ENCODE measurements at regions not wholly inside any gene's neighbourhood (a gene's known extent, or its start where the extent isn't known, plus 50 kb on each side); places are given as distances from the start of the nearest gene placed in this dataset.

- ATAC-seq, result no peak
- in situ Hi-C loops (cut with MboI; ENCODE audit: low sequenced_read_pairs in 4 of 4), result no loop called here
- no peak overlapping the region for H3K4me3 ChIP-seq
- no peak for TF ChIP-seq CTCF (IDR thresholded peaks at IDR 0.05 in 4 of 5, conservative IDR thresholded peaks at IDR 0.05 in 1 of 5)
- TF ChIP-seq POLR2A (IDR thresholded peaks at IDR 0.05), result no peak
- H3K9me3 ChIP-seq, result no peaks in the 10 kb centered on the region
- no peak overlapping the region for H3K27ac ChIP-seq
- H3K27me3 ChIP-seq, result peaks cover 0 to 16% (median 11%) of the 10 kb centered on the region in 3 donors
- no peaks in the 10 kb centered on the region for H3K4me1 ChIP-seq
- intact Hi-C loops (cut with DNase I; ENCODE audit: low total_unique reads), result no loop called here
- no peak for DNase-seq
- H3K36me3 ChIP-seq, result no peaks in the 10 kb centered on the region
Observed at GRCh38 chr13:111981446-111982165, 85.3 kb upstream of the SOX1 start.

- no peak overlapping the region for H3K4me3 ChIP-seq
- intact Hi-C loops (cut with DNase I; ENCODE audit: low total_unique reads) (no loop called here), in situ Hi-C loops (cut with MboI; ENCODE audit: low sequenced_read_pairs in 4 of 4) (no loop called here)
- no peak for TF ChIP-seq CTCF (IDR thresholded peaks at IDR 0.05 in 4 of 5, conservative IDR thresholded peaks at IDR 0.05 in 1 of 5)
- TF ChIP-seq POLR2A (IDR thresholded peaks at IDR 0.05), result no peak
- no peaks in the 10 kb centered on the region for H3K9me3 ChIP-seq
- ATAC-seq (no peak), DNase-seq (no peak)
- H3K36me3 ChIP-seq, result no peaks in the 10 kb centered on the region
- no peak overlapping the region for H3K27ac ChIP-seq
- no peaks in the 10 kb centered on the region for H3K4me1 ChIP-seq
- H3K27me3 ChIP-seq, result peaks cover 0 to 4% (median 3%) of the 10 kb centered on the region in 3 donors
Observed at GRCh38 chr13:111984349-111984748, 82.6 kb upstream of the SOX1 start.

- ATAC-seq (no peak), DNase-seq (no peak)
- Histone ChIP-seq H3K4me1 (no peaks in the 10 kb centered on the region), H3K27ac (no peak overlapping the region), H3K36me3 (no peaks in the 10 kb centered on the region), H3K27me3 (no peaks in the 10 kb centered on the region), H3K9me3 (peaks cover 0 to 4% (median 0%) of the 10 kb centered on the region in 3 donors), H3K4me3 (no peak overlapping the region)
- in situ Hi-C loops (cut with MboI; ENCODE audit: low sequenced_read_pairs in 4 of 4), result no loop called here
- intact Hi-C loops (cut with DNase I; ENCODE audit: low total_unique reads), result no loop called here
- TF ChIP-seq POLR2A (IDR thresholded peaks at IDR 0.05) (no peak), CTCF (IDR thresholded peaks at IDR 0.05 in 4 of 5, conservative IDR thresholded peaks at IDR 0.05 in 1 of 5) (no peak)
Observed at GRCh38 chr13:111990362-111990761, 76.6 kb upstream of the SOX1 start.

- Histone ChIP-seq H3K4me1 (no peaks in the 10 kb centered on the region), H3K27ac (no peak overlapping the region), H3K9me3 (peaks cover 0 to 4% (median 0%) of the 10 kb centered on the region in 3 donors), H3K4me3 (no peak overlapping the region), H3K27me3 (no peaks in the 10 kb centered on the region), H3K36me3 (no peaks in the 10 kb centered on the region)
- DNase-seq (no peak), ATAC-seq (no peak)
- in situ Hi-C loops (cut with MboI; ENCODE audit: low sequenced_read_pairs in 4 of 4) (no loop called here), intact Hi-C loops (cut with DNase I; ENCODE audit: low total_unique reads) (no loop called here)
- no peak for TF ChIP-seq POLR2A (IDR thresholded peaks at IDR 0.05)
- TF ChIP-seq CTCF (IDR thresholded peaks at IDR 0.05 in 4 of 5, conservative IDR thresholded peaks at IDR 0.05 in 1 of 5), result no peak
Observed at GRCh38 chr13:111992911-111993310, 74.0 kb upstream of the SOX1 start.

- TF ChIP-seq POLR2A (IDR thresholded peaks at IDR 0.05) (no peak), CTCF (IDR thresholded peaks at IDR 0.05 in 4 of 5, conservative IDR thresholded peaks at IDR 0.05 in 1 of 5) (no peak)
- Histone ChIP-seq H3K9me3 (peaks cover 0 to 4% (median 0%) of the 10 kb centered on the region in 3 donors), H3K4me1 (no peaks in the 10 kb centered on the region), H3K27ac (no peak overlapping the region), H3K4me3 (no peak overlapping the region), H3K36me3 (no peaks in the 10 kb centered on the region), H3K27me3 (no peaks in the 10 kb centered on the region)
- DNase-seq, result no peak
- intact Hi-C loops (cut with DNase I; ENCODE audit: low total_unique reads) (no loop called here), in situ Hi-C loops (cut with MboI; ENCODE audit: low sequenced_read_pairs in 4 of 4) (no loop called here)
- ATAC-seq, result no peak
Observed at GRCh38 chr13:111993691-111994090, 73.3 kb upstream of the SOX1 start.

All from gastrocnemius medialis (tissue), 4 donors.